Esophagus squamous epithelium (tissue), 4 donors: ENCODE measurements at regions not wholly inside any gene's neighbourhood (a gene's known extent, or its start where the extent isn't known, plus 50 kb on each side); places are given as distances from the start of the nearest gene placed in this dataset.

Experiments used
- POLR2A ChIP-seq, 4 donors: fragments of 450-650 bp; IDR thresholded peaks; one replicate each; pipeline ENCODE4 v1.6.1; 2017; ENCODE audit warnings: antibody characterized with exemption in 4 of 4, mild to moderate bottlenecking in 4 of 4, moderate library complexity in 3 of 4
- TF ChIP-seq, protein P1 (sequence below), 6 experiments: fragments of 450-650 bp in 4 of 6; fragments of 200-600 bp in 2 of 6; sonication (generic) in 2 of 6; IDR thresholded peaks; one replicate each; pipeline ENCODE4 v1.5.1; 2016 to 2019; ENCODE audit warnings: antibody characterized with exemption in 6 of 6, mild to moderate bottlenecking in 4 of 6, moderate library complexity in 4 of 6

DNA sequence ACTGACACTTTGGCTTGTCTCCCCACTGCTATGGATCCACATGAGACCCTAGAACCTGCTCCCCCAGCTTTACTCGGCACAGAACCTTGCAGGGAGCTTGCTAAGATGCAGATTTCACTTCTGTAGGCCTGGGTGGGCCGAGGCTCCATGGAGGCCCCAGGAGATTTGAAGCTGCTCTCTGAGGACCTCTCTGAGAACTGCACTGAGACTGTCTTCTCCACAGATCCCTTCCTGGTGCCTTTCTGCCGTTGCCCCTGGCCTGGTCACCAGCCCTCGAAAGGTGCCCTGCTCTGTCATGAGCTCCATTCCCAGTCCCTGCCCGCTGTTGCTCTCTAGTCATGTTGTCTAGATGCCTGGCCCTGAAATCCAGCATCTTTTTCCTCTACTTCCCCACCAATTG lies 588.4 kb downstream of the AJAP1 start:
- TF ChIP-seq POLR2A (IDR thresholded peaks at IDR 0.05), result no peak
- TF ChIP-seq, protein P1, sequence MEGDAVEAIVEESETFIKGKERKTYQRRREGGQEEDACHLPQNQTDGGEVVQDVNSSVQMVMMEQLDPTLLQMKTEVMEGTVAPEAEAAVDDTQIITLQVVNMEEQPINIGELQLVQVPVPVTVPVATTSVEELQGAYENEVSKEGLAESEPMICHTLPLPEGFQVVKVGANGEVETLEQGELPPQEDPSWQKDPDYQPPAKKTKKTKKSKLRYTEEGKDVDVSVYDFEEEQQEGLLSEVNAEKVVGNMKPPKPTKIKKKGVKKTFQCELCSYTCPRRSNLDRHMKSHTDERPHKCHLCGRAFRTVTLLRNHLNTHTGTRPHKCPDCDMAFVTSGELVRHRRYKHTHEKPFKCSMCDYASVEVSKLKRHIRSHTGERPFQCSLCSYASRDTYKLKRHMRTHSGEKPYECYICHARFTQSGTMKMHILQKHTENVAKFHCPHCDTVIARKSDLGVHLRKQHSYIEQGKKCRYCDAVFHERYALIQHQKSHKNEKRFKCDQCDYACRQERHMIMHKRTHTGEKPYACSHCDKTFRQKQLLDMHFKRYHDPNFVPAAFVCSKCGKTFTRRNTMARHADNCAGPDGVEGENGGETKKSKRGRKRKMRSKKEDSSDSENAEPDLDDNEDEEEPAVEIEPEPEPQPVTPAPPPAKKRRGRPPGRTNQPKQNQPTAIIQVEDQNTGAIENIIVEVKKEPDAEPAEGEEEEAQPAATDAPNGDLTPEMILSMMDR (IDR thresholded peaks at IDR 0.05), result no peak
